H7 (cell line): ENCODE measurements at regions not wholly inside any gene's neighbourhood (a gene's known extent, or its start where the extent isn't known, plus 50 kb on each side); places are given as distances from the start of the nearest gene placed in this dataset.

Experiments
- DNase-seq: peaks from one replicate; pipeline ENCODE4 v3.0.0; 2012
- H3K27me3 ChIP-seq: 2 replicates; pipeline ENCODE4 v1.6.0; 2011; ENCODE audit warnings: mild to moderate bottlenecking, low read length; ENCODE audit not compliant: control insufficient read depth, insufficient read depth
- H3K36me3 ChIP-seq: replicated peaks from 2 replicates; pipeline ENCODE4 v1.5.1; 2011; ENCODE audit warnings: low read length; ENCODE audit not compliant: control insufficient read depth, insufficient read depth
- H3K4me3 ChIP-seq: 2 replicates; pipeline ENCODE4 v1.5.1; 2011; ENCODE audit warnings: low read depth, mild to moderate bottlenecking, control low read depth, low read length, moderate library complexity; ENCODE audit not compliant: insufficient read depth

DNA sequence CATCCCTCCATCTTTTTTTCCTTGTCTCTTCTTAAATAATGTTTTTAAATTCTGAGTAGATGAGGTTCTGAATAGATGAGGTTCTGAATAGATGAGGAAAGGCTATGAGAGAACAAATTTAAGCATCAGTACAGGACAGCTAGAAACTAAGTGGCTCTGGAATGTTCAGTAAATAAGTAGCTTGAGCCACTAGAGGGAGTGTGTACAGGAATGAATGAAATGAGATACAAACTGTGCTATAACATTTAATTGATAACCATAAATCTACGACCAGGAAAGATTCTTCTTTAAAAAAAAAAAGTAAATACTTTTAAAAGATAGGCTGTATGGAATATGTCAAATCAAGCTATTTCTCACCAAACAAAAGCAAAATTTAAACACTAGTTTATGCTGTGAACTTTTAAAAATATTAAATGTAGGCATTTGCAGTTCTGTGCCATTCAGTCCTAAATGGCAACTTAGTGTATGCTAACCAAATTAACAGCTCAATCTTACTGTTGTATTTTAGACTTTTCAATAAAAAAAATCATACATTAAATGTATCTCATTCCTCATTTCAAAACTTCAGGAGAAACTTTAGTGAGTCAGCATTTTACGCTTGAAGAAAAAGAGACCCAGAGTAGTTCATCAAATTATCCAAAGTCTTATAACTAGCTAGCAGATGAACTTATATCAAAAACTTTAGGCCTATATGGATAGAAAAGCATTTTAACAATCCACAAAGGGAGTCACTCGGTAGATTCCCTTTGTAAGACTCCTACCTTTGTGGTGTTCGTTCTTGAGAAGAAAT, 70.4 kb upstream of the SNX2 start:
- DNase-seq: no peak
- Histone ChIP-seq H3K36me3 (no peaks in the 10 kb centered on the region), H3K4me3 (no peak overlapping the region), H3K27me3 (no peaks in the 10 kb centered on the region)

- Histone ChIP-seq H3K27me3 (no peaks in the 10 kb centered on the region), H3K36me3 (no peaks in the 10 kb centered on the region), H3K4me3 (no peak overlapping the region)
- DNase-seq: no peak
Observed at GRCh38 chr5:122705851-122706250, 69.0 kb upstream of the SNX2 start.

GRCh38 chr5:122707796-122708195, 67.1 kb upstream of the SNX2 start:
- Histone ChIP-seq H3K4me3 (no peak overlapping the region), H3K27me3 (no peaks in the 10 kb centered on the region), H3K36me3 (no peaks in the 10 kb centered on the region)
- no peak for DNase-seq

DNA sequence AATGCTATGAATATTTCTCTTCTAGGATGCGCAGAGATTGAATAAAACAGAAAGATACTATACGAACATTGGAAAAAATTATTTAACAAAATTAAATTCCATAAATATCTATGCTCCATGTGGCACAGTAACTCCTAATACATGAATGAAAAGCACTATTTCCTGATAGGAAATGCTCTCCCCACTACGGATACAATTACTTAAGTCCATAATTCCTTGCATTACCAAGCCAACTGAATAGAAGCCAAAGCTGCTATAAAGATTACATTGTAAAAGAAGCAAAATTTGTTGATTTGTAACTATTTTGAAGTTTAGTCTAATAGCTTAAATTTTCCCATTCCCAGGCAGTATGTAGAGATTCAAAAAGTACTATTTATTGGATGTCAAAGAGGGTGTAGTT, 61.8 kb upstream of the SNX2 start:
- DNase-seq: no peak
- Histone ChIP-seq H3K36me3 (no peaks in the 10 kb centered on the region), H3K4me3 (no peak overlapping the region), H3K27me3 (no peaks in the 10 kb centered on the region)

DNA sequence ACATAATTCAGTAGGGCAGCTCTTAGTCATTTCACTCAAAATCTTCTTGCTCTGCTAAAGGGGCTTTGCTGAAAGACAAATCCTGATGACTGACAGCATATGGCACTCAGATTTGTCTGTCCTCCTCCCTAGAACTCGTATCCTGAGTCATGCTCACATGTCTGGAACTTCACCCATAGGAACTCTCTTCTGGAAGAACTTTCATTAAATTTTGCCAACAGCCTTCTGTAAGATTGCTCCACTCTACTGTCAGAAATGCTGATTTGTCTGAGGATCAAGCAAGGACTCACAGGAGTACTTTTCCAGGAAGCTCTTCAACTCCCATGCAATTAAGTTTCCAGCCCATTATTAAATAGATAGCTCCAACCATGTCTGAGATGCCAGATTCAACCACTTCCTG, 59.8 kb upstream of the SNX2 start:
- no peak for DNase-seq
- no peaks in the 10 kb centered on the region for H3K36me3 ChIP-seq
- H3K27me3 ChIP-seq: no peaks in the 10 kb centered on the region
- no peak overlapping the region for H3K4me3 ChIP-seq

- no peaks in the 10 kb centered on the region for H3K27me3 ChIP-seq
- no peak for DNase-seq
- no peaks in the 10 kb centered on the region for H3K36me3 ChIP-seq
- H3K4me3 ChIP-seq: no peak overlapping the region
Observed at GRCh38 chr5:122718611-122719010, 56.3 kb upstream of the SNX2 start.

GRCh38 chr5:122719991-122720746, 54.7 kb upstream of the SNX2 start:
- DNase-seq: no peak
- Histone ChIP-seq H3K36me3 (no peaks in the 10 kb centered on the region), H3K27me3 (no peaks in the 10 kb centered on the region), H3K4me3 (no peak overlapping the region)

GRCh38 chr5:122721127-122721526, 53.8 kb upstream of the SNX2 start:
- DNase-seq: no peak
- Histone ChIP-seq H3K36me3 (no peaks in the 10 kb centered on the region), H3K4me3 (no peak overlapping the region), H3K27me3 (no peaks in the 10 kb centered on the region)

- H3K36me3 ChIP-seq: no peaks in the 10 kb centered on the region
- no peaks in the 10 kb centered on the region for H3K27me3 ChIP-seq
- no peak overlapping the region for H3K4me3 ChIP-seq
- DNase-seq: no peak
Observed at GRCh38 chr5:122722341-122722740, 52.5 kb upstream of the SNX2 start.

GRCh38 chr5:122723606-122724352, 51.1 kb upstream of the SNX2 start:
- no peaks in the 10 kb centered on the region for H3K36me3 ChIP-seq
- peak; percentile 11 for DNase-seq
- no peaks in the 10 kb centered on the region for H3K27me3 ChIP-seq
- no peak overlapping the region for H3K4me3 ChIP-seq
